Stimulated activated CD4-positive, alpha-beta T cell treated with anti-CD3 and anti-CD28 coated beads, Interleukin-1b, Interleukin-23, amount 100 ng/mL, for 4 hours (primary cell): ENCODE measurements at regions not wholly inside any gene's neighbourhood (a gene's known extent, or its start where the extent isn't known, plus 50 kb on each side); places are given as distances from the start of the nearest gene placed in this dataset.

Experiments
- DNase-seq, 2 donors: peaks; one replicate each; pipeline ENCODE4 v3.0.0-alpha.2; 2020; ENCODE audit warnings: low read depth in 2 of 2

GRCh38 chr7:156456032-156456431 is 184.5 kb upstream of the RNF32 start:
- no peak for DNase-seq

- no peak for DNase-seq
Observed at GRCh38 chr7:156450473-156450872, 190.1 kb upstream of the RNF32 start.

GRCh38 chr7:156448918-156449317 is 191.7 kb upstream of the RNF32 start:
- no peak for DNase-seq

- DNase-seq, result no peak
Observed at GRCh38 chr7:156446990-156447389, 193.6 kb upstream of the RNF32 start.

DNA sequence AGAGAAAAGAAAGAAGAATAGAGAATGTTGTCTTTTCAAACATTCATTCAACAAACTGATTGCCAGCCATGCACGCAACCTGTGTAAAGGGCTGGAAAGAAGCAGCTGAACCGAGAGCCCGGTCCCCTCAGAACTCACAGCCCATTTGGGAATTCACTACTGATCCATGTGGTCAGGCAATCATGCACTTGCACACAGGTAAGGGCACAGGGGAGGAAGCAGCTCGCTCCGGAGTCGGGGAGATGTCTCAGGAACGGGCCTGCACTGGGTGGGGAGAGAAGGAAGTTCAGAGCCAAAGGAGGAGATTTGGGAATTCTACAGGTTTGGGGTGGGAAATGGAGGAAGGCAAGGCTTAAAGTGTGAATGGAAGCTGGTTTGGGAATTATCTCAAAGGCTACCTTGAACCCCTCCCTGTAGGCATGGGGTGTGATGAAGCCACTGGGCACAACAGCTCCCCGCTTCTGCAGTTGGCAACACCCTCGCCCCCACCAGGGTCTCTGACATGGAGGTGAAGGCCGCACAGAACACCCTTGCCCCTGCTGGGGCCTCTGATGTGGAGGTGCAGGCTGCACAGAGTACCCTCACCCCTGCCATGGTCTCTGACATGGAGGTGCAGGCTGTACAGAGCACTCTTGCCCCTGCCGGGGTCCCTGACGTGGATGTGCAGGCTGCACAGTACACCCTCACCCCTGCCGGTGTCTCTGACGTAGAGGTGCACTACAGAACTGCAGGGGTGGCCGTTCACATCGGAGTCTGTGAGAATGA is 194.4 kb upstream of the RNF32 start:
- no peak for DNase-seq

GRCh38 chr7:156442516-156442915 is 198.1 kb upstream of the RNF32 start:
- DNase-seq, result no peak

DNA sequence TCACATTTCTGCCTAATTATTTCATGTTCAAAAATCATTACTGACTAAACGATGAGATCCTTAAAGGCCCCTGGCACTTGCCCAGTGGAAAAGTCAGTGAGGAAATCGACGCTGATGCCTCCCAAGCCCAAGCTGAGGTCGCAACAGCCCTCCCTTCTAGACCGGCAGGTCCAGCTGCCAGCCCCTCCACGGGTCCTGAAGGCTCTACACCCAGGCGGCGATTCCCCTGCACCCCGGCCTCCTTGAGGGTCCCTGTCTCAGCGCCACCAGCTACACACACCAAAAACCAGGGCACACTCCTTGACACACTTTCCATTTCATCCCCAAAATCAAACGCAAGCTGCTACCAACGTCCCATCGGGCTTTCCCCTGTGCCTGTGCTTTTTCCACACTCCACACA is 200.1 kb upstream of the RNF32 start:
- DNase-seq, result no peak

GRCh38 chr7:156438011-156438410 is 202.6 kb upstream of the RNF32 start:
- DNase-seq, result no peak

DNA sequence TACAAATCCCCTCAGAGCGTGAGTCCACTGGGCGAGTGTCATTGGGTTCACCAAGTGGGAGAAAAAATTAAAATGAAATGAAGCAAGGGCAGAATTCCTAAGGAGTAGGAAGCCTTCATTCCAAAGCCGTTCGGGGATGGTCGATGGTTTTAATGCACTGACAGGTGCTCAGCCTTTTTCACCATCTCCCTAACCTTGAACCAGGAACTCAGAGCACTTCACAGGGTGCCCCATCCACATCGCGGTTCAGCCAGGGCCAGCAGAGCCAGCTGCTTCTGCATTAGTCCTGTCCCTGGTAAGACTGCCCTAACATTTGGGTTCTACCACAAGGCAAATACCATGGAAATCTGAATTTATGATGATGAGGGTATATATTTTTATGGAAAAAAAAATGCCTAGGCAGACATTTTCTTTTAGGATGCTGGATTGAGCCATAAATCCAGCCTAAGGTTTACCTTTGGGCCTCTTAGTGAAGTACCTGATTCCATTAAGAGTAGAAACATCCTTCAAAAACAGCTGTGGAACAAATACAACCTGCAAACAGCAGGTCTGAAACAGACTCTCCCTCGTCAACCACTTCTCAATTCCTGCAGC is 203.5 kb upstream of the RNF32 start:
- DNase-seq, result no peak

- DNase-seq, result no peak
Observed at GRCh38 chr7:156435486-156436231, 204.9 kb upstream of the RNF32 start.

- no peak for DNase-seq
Observed at GRCh38 chr7:156434706-156435105, 205.9 kb upstream of the RNF32 start.

- DNase-seq, result no peak
Observed at GRCh38 chr7:156432018-156432417, 208.6 kb upstream of the RNF32 start.

DNA sequence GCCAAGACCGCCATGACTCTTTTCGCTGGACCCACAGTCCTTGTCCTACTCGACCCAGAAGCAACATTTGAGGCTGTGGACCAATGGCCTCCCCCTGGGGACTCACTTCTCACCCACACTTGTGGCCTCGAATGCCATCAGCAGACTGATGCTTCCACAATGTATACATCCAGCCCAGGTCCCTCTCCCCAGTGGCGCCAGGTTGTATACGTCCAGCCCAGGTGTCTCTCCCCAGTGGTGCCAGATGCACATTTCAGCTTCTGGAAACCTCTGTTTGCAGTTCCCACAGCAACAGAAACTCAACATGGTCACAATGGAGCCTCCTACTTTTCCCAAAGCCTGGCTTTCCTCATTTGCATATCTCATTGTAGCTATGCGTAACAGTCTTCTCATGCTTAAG is 210.5 kb upstream of the RNF32 start:
- DNase-seq, result no peak

DNA sequence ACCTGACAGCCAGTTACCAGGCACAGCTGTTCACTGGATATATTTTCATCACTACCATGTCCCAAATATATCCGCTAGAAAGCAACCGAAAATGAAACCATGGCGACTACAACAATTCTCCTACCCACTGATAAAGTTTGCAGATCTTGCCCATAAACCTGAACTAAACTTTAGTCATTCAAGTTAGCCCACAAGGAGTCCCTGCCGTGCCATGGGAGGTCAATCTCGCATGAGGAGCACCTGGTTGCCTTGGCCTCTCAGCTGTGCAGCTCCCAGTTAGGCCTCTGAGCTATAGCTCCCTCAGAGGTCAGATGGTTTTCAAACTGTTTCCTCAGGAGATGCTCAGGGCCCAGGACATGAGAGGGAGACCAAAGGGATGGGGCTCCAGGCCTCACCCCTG is 211.1 kb upstream of the RNF32 start:
- DNase-seq, result no peak

- no peak for DNase-seq
Observed at GRCh38 chr7:156423876-156424275, 216.7 kb upstream of the RNF32 start.

DNA sequence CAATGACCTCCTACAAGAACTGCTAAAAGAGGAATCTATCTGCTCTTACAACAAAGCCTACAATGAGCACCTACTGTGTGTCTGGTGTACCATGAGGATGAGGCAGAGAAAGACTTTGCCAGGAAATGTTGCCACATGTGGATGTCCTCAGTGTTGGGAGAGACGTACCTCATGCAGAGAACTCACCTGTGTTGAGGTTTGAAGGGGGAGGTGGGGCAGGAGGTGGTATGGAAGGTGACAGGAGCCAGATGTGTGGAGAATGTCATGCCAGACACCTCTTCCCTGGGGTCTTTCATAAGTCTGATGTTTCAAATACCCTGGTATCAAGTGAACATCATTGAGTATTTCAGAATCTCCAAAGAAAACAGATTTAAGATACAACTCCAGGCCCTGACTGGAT is 220.1 kb upstream of the RNF32 start:
- no peak for DNase-seq

- no peak for DNase-seq
Observed at GRCh38 chr7:156419782-156420181, 220.8 kb upstream of the RNF32 start.

GRCh38 chr7:156402255-156402654 is 238.3 kb upstream of the RNF32 start:
- no peak for DNase-seq

- DNase-seq, result no peak
Observed at GRCh38 chr7:156401617-156402016, 239.0 kb upstream of the RNF32 start.

DNA sequence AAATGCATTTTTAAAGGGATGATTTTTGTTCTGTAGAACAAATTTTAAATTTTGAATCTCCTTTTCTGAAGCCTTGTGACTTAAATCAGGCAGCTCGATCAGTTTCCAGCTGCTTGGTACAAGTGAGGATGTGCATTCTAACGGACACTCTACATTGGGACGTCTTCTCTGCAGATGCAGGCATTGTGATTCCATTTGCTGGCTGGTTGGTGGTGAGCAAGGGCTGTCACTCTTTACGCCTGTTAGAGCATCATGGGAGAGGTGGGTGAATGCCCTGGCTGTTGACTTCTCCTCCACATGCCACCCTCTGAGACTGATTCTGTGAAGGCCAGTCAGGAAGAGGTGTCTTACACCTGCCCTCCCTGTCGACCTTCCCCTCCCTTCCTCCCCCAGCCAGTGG is 240.5 kb upstream of the RNF32 start:
- no peak for DNase-seq

- no peak for DNase-seq
Observed at GRCh38 chr7:156397249-156397648, 243.3 kb upstream of the RNF32 start.

DNA sequence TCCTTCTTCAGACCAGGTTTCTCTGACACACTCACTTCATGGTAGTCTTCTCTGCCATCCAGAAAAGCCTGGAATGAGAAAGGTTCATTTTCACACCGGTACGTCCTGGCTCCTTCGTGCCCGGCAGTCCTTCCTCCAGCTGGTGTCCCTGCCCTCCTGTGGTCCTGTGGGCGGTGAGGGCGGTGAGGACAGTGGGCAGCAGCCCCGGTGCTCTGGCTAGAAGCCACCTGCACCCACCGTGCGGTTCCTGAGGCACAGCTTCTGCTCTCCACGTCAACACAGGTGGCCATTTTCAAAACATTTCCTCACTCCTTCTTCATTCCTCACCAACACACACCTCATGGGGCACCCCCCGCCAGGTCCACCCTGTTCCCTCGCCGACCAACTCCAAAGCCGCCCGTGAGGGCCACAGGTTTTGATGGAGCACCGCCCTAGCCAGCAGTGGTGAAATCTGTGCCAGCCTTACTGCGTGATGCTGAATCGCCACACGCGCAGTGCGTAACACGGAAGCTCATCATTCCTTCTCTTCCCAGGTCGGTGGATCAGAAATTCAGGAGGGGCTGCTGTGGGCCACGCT is 251.4 kb upstream of the RNF32 start:
- no peak for DNase-seq

DNA sequence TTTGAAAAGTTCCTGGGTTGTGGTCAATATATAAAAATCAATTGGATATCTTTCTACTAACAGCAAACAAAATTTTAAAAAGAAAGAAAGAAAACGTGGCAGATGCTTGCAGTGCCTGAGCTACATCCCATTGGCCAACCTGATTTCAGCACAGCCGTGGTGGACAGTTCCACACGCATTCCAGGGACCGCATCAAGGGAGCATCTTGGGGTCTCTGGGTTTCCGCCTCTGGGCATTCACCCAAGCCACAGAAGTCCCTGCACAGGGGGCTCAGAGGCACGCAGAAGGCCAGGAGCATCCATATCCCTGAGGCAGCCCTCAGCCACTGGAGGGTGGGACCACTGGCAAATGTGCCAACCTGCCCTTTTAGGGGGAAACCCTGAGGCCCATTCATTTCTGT is 254.5 kb upstream of the RNF32 start:
- DNase-seq, result no peak
